GM21528 (cell line): ENCODE measurements at regions not wholly inside any gene's neighbourhood (a gene's known extent, or its start where the extent isn't known, plus 50 kb on each side); places are given as distances from the start of the nearest gene placed in this dataset.

Experiments
- ATAC-seq: cut with Tn5 transposase; IDR thresholded peaks from one replicate; pipeline ENCODE4 v1.9.1; 2021; ENCODE audit warnings: mild to moderate bottlenecking, moderate library complexity; ENCODE audit not compliant: unreplicated experiment, low FRiP score

- no peak for ATAC-seq
These were observed 904.8 kb downstream of the PDHA2 start for GRCh38 chr4:96744676-96745075.

- no peak for ATAC-seq
These were observed 913.3 kb downstream of the PDHA2 start for GRCh38 chr4:96753216-96753615.

DNA sequence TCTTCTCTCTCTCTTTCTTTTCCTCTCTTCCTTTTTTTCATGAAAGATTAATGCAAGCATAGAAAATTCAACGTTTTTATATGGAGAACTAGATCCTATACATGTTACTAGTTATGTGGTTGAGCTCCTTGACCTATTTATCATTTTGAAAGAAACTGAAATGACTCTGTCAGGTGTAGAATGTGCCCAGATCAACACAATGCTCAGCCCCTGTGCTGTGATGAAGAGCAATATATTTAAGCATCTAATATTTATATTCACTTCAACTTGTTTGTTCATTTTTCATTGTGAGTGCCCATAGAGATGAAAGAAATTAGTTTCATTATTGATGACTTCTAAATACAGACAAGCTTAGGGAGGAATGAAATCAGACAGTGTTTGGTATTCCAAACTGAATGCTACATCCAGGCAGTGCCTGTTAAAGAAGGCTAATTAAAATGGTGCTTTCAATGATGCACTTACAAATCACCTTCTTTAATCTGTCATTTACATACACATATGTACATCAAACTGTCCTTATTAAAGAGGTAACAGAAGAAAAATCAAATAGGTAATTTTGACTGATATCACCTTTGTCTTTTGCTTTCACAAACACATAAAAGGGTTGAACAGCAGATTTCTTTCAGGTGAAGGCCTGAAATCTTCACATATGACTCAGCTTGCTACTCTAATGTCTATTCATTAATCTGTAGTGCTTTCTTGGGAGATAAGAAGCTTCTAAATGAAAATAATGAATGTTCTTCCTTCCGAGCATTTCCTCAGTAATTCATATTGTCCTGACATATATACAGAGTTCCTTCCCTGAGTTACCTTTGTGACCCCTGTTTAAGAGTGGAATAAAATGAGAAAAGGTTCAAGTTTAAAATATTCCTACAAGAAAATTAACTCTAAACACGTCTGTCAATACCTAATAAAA lies 915.9 kb downstream of the PDHA2 start:
- ATAC-seq, result no peak

GRCh38 chr4:96756584-96756983 lies 916.7 kb downstream of the PDHA2 start:
- no peak for ATAC-seq

GRCh38 chr4:96763546-96763945 lies 923.7 kb downstream of the PDHA2 start:
- no peak for ATAC-seq

GRCh38 chr4:96766359-96766758 lies 926.5 kb downstream of the PDHA2 start:
- no peak for ATAC-seq

GRCh38 chr4:96767815-96768480 lies 928.1 kb downstream of the PDHA2 start:
- ATAC-seq, result no peak

GRCh38 chr4:96775501-96775900 lies 935.6 kb downstream of the PDHA2 start:
- ATAC-seq, result no peak

GRCh38 chr4:96776920-96777527 lies 937.1 kb downstream of the PDHA2 start:
- ATAC-seq, result no peak

GRCh38 chr4:96784336-96784735 lies 944.4 kb downstream of the PDHA2 start:
- ATAC-seq, result no peak

DNA sequence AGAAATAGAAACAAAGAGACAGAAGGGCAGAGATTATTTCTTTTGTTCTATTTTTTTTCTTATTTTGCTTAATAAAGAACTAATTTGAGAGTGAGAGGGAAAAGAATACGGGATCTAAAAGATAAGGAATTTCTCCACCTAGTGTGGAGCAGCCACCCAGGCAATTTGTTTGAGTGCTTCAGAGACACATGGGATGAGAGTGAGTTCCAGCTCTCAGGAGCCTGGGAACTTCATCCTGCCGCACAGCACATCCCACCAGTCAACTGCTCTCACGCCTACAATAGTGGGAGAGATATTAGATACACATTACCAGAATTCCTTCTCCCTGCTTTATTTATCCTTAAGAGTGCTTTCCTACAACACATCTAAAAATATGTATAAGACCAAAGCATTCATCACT lies 946.4 kb downstream of the PDHA2 start:
- ATAC-seq, result no peak

DNA sequence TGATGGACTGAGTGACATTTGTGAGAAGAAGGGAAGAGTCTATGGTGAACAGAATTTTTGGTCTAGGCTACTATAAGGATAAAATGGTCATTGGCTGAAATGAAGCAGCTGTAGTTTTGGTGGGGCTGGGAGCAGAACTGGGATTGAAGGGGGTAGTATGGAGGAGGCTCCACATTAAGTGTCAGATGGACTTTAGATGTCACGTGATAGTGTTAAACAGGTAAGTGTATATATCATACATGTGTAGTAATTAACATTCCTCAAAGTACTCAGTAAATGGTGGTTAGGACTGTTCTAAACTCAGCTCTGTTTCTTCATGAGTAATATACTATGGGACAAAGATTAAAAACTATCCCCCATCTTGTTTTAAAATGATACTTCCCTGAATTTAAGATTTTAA lies 947.9 kb downstream of the PDHA2 start:
- no peak for ATAC-seq

GRCh38 chr4:96809563-96809962 lies 969.7 kb downstream of the PDHA2 start:
- no peak for ATAC-seq

DNA sequence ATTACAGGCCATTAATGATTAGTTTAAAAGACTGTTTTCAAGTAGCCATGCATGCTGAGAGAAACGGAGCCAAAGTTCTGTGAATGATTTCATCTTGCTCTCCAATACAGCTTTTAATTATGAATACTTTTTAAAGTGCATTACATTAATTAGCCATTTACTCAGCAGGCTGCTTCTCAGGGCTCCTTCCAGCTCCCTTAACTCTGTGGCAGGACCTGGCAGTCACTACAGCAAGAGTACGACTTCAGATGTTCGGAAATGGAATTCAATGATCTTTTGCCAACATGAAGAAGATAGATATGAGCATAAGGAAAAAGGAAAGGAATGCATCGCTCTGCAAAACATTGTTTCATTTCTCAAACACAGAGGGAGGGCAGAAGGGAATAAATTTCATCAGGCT lies 987.2 kb downstream of the PDHA2 start:
- no peak for ATAC-seq

DNA sequence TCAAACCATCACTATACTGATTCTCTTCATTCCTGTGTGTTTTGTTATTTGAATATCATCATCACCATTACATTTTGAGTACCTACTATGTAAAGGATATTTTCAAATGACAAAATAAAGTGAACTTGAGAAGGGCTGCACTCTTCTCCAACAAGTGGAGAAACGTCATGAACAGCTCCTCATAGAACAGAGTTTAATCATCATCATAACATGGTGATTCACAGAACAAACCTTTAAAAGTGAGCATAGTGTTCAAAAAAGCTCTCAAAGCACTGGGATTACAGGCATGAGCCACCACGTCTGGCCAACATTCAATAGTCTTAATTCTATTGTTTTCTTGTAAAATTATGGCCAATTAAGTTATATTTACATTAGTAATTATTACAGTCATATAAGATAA lies 993.9 kb downstream of the PDHA2 start:
- no peak for ATAC-seq

DNA sequence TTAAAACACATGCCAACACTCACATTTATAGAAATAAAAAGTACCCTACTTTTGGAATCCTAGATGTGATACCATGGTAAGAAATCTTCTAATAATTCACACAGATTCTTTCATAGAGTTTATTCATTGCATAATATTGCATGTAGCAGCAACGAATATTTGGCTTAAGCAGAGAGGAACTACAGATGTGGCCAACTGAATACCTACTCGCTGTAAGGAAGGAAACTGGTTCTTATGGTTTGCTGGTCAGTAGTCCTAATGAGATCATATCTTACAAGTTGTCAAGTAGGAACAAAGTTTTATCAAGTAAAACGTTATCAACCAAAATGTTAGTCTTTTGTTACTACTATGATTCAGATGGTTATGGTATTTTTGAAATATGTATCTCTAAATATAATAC lies 996.1 kb downstream of the PDHA2 start:
- ATAC-seq, result no peak

DNA sequence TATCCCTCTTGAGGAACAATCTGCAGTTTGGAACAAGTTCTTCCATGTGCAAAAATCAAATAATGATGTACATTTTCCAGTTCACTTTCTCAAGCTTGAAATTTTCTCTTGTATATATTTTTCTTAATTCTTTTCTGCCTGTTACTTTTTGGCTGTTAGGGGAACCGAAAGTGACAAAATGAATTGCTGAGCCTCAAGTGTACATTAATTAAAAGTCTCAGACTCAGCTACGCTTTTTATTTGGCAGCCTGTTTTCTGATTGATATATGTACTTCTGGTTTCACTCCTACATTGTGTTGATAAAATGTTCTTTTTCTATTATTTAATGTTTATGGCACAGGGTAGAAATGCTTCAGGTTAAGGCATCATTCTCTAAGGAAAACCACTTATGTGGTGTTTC lies 999.5 kb downstream of the PDHA2 start:
- ATAC-seq, result no peak

DNA sequence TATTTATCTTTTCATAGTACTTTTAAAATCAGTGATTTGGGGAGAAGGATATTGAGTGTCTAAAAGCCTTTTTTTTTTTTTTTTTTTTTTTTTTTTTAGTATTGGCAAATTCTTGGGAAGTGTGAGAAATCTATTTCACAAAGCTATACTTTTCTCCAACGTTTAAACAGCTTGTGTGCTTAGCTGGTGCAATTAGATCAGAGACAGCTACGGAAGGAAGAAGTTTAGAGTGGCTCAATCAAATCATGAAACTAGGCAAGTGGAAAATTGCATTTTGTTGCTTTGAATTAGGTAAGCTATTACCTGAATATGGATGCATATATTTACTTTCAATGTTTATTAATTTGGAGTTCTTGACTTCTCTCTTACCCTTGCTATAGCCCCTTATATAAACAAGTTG lies 1001.9 kb downstream of the PDHA2 start:
- no peak for ATAC-seq

GRCh38 chr4:96844858-96845490 lies 1005.1 kb downstream of the PDHA2 start:
- ATAC-seq, result no peak

- ATAC-seq, result no peak
These were observed 1005.9 kb downstream of the PDHA2 start for GRCh38 chr4:96845819-96846218.

DNA sequence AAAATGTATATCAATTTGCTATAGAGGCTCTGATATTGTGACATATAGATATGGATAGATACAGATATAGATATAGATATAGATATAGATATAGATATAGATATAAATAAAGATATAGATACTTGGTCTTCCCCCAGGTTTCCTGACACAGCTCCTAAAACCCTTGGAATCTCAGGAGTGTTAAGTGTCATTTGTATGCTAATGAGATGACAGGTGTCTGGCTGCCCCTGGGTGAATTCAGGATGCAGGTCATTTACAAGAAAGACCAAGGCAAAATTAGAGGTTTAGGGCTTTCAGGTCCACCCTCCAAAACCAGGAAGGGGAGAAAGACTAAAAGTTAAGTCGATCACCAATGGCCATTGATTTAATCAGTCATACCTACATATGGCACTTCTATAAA lies 1034.8 kb downstream of the PDHA2 start:
- ATAC-seq, result no peak
